ENCODE measurements at regions not wholly inside any gene's neighbourhood (a gene's known extent, or its start where the extent isn't known, plus 50 kb on each side); places are given as distances from the start of the nearest gene placed in this dataset.

GRCh38 chr6:18049646-18050045, 62.2 kb upstream of the KIF13A start:
- Histone ChIP-seq H2AK5ac (ENCODE audit: low read depth, low read length) (no peak overlapping the region), H3K4me2 (ENCODE audit: insufficient read depth in 1 of 2, low read depth in 2 of 2, low read length in 2 of 2) (no peak overlapping the region), H3K18ac (ENCODE audit: extremely low read depth, low read length) (no peak overlapping the region), H2BK120ac (replicated peaks; ENCODE audit: low read depth, low read length) (no peak overlapping the region), H2BK12ac (ENCODE audit: low read depth, low read length) (no peak overlapping the region), H2BK20ac (ENCODE audit: low read length) (no peak overlapping the region), H4K8ac (ENCODE audit: extremely low read depth, insufficient read depth, low read length) (no peak overlapping the region), H4K91ac (replicated peaks; ENCODE audit: insufficient read length, low read length) (no peak overlapping the region), H2AFZ (ENCODE audit: low read length) (no peak overlapping the region), H3K23me2 (ENCODE audit: low read depth, low read length) (no peaks in the 10 kb centered on the region), H3K4ac (replicated peaks; ENCODE audit: insufficient read length, low read depth, low read length) (no peak overlapping the region), H2BK5ac (ENCODE audit: low read depth, low read length) (no peak overlapping the region), H4K20me1 (replicated peaks in 1 of 2; ENCODE audit: control insufficient read depth in 1 of 2, insufficient read depth in 2 of 2, low read length in 2 of 2) (no peaks in the 10 kb centered on the region), H3K79me2 (ENCODE audit: control insufficient read depth in 1 of 2, insufficient read depth in 2 of 2, low read length in 2 of 2) (no peaks in the 10 kb centered on the region), H3K9ac (replicated peaks in 1 of 4; ENCODE audit: extremely low read depth in 1 of 4, low read depth in 3 of 4, low read length in 3 of 4) (no peak overlapping the region), H4K5ac (ENCODE audit: insufficient read length, low read depth, low read length) (no peak overlapping the region), H3K9me3 (ENCODE audit: insufficient read depth in 2 of 2, low read depth in 1 of 2, low read length in 1 of 2) (no peaks in the 10 kb centered on the region), H3K4me1 (replicated peaks in 1 of 4; ENCODE audit: control insufficient read depth in 3 of 4, insufficient read depth in 4 of 4, low read length in 3 of 4) (peaks cover 0 to under 1% (median 0%) of the 10 kb centered on the region in 4 experiments; a peak in 1 of 7 replicates), H3K27ac (ENCODE audit: low read depth, low read length) (no peak overlapping the region), H2BK15ac (ENCODE audit: low read length) (no peak overlapping the region), H3K23ac (ENCODE audit: insufficient read length) (no peak overlapping the region), H3K27me3 (replicated peaks in 1 of 4; ENCODE audit: control insufficient read depth in 3 of 4, extremely low read depth in 1 of 4, insufficient read depth in 3 of 4, low read length in 3 of 4) (peaks cover 0 to 2% (median 0%) of the 10 kb centered on the region in 4 experiments; a peak in 1 of 7 replicates), H3K14ac (ENCODE audit: insufficient read length) (no peak overlapping the region), H3K4me3 (ENCODE audit: extremely low read depth in 1 of 4, insufficient read depth in 2 of 4, low read depth in 3 of 4, low read length in 4 of 4) (no peak overlapping the region), H3K56ac (replicated peaks; ENCODE audit: insufficient read length, low read depth, low read length) (no peak overlapping the region), H3K36me3 (ENCODE audit: control insufficient read depth in 2 of 4, insufficient read depth in 4 of 4, low read length in 3 of 4) (no peaks in the 10 kb centered on the region), H3K79me1 (ENCODE audit: low read depth, low read length) (no peaks in the 10 kb centered on the region)
- DNase-seq (ENCODE audit: low read depth in 1 of 2, low spot score in 2 of 2) (no peak), FAIRE-seq (no peak)
- 100% methylated on average over 2 of the region's 2 CpGs; no CpG with 5 or more reads in 1 of the 2 experiments for WGBS, 2 experiments (ENCODE audit: extremely low coverage in 1 of 2, insufficient coverage in 1 of 2, insufficient read length in 1 of 2, insufficient replicate concordance in 2 of 2, low coverage in 1 of 2, low lambda C conversion rate in 2 of 2, missing lambda C conversion rate in 1 of 2)
- ChIA-PET POLR2A (ENCODE audit: partially characterized antibody) (no interaction called here), CTCF (ENCODE audit: partially characterized antibody) (no interaction called here)
- TF ChIP-seq GTF2F1 (IDR thresholded peaks at IDR 0.05; ENCODE audit: borderline replicate concordance, low read depth, low read length): no peak
- TF ChIP-seq NANOG (IDR thresholded peaks at IDR 0.05; ENCODE audit: insufficient read depth, low read depth, low read length, poor library complexity, severe bottlenecking): no peak
- no peak for TF ChIP-seq JUN (IDR thresholded peaks at IDR 0.05; ENCODE audit: low read depth, low read length)
- no peak for TF ChIP-seq CBX8 (IDR thresholded peaks at IDR 0.05; ENCODE audit: borderline replicate concordance, low read depth, low read length)
- no peak for TF ChIP-seq ASH2L (IDR thresholded peaks at IDR 0.05; ENCODE audit: low read length)
- TF ChIP-seq E2F6 (IDR thresholded peaks at IDR 0.05): no peak
- no peak for TF ChIP-seq SIX5 (IDR thresholded peaks at IDR 0.05; ENCODE audit: low read depth, low read length)
- no peak for TF ChIP-seq GABPA (IDR thresholded peaks at IDR 0.05; ENCODE audit: borderline replicate concordance, insufficient read depth, low read length)
- TF ChIP-seq TAF7 (optimal IDR thresholded peaks at IDR 0.05; ENCODE audit: borderline replicate concordance, low read depth, low read length): no peak
- TF ChIP-seq BCL11A (IDR thresholded peaks at IDR 0.05; ENCODE audit: low read depth in 2 of 2, low read length in 2 of 2): no peak
- TF ChIP-seq CHD2 (IDR thresholded peaks at IDR 0.05; ENCODE audit: low read length): no peak
- TF ChIP-seq KDM4A (IDR thresholded peaks at IDR 0.05; ENCODE audit: low read depth, low read length, severe bottlenecking): no peak
- no peak for TF ChIP-seq SRF (IDR thresholded peaks at IDR 0.05; ENCODE audit: low read depth, low read length)
- TF ChIP-seq POU5F1 (IDR thresholded peaks at IDR 0.05; ENCODE audit: low read depth, low read length): no peak
- TF ChIP-seq FOSL1 (IDR thresholded peaks at IDR 0.05; ENCODE audit: insufficient read depth, low read depth, low read length): no peak

All from H1 (cell line).